Natural killer cell (primary cell): ENCODE measurements at regions not wholly inside any gene's neighbourhood (a gene's known extent, or its start where the extent isn't known, plus 50 kb on each side); places are given as distances from the start of the nearest gene placed in this dataset.

ENCODE experiments used
- ATAC-seq, 3 donors: fragments of 150-1000 bp in 2 of 3; fragments of 200-7000 bp in 1 of 3; cut with Tn5 transposase; 1 replicate in 1 of 3; 2 replicates in 2 of 3; pipeline ENCODE4 v1.10.0; 2021; ENCODE audit warnings: mild to moderate bottlenecking in 2 of 3, moderate library complexity in 2 of 3
- DNase-seq, 2 donors: peaks; one replicate each; pipeline versions ENCODE4 v3.0.0 to v3.0.0-alpha.2; 2013 to 2021; ENCODE audit warnings: mixed read lengths in 1 of 2
- H3K27ac ChIP-seq: one replicate; pipeline ENCODE4 v1.5.1; 2013; ENCODE audit warnings: mild to moderate bottlenecking, low read length
- H3K27me3 ChIP-seq: one replicate; pipeline ENCODE4 v1.6.1; 2013; ENCODE audit warnings: low read length; ENCODE audit not compliant: control insufficient read depth, insufficient read depth
- H3K36me3 ChIP-seq: one replicate; pipeline ENCODE4 v1.6.1; 2013; ENCODE audit warnings: low read length; ENCODE audit not compliant: control insufficient read depth, insufficient read depth
- H3K4me1 ChIP-seq: one replicate; pipeline ENCODE4 v1.6.1; 2013; ENCODE audit warnings: low read length; ENCODE audit not compliant: control insufficient read depth, insufficient read depth
- H3K4me3 ChIP-seq: one replicate; pipeline ENCODE4 v1.5.1; 2013; ENCODE audit warnings: low read length
- H3K9me3 ChIP-seq: one replicate; pipeline ENCODE4 v1.6.1; 2013; ENCODE audit warnings: low read length; ENCODE audit not compliant: control insufficient read depth, insufficient read depth
- H3K27ac Mint-ChIP-seq, 2 donors: one replicate each; pipeline ENCODE4 v1.8.0; 2022; ENCODE audit warnings: mild to moderate bottlenecking in 2 of 2, mixed read lengths in 2 of 2, moderate library complexity in 1 of 2
- H3K27me3 Mint-ChIP-seq, 2 donors: one replicate each; pipeline ENCODE4 v1.8.0; 2022; ENCODE audit warnings: low read depth in 2 of 2, mixed read lengths in 2 of 2
- H3K36me3 Mint-ChIP-seq: one replicate; pipeline ENCODE4 v1.8.0; 2022; ENCODE audit warnings: mixed read lengths
- H3K4me1 Mint-ChIP-seq, 2 donors: one replicate each; pipeline ENCODE4 v1.8.0; 2022; ENCODE audit warnings: mixed read lengths in 2 of 2
- H3K4me3 Mint-ChIP-seq: one replicate; pipeline ENCODE4 v1.8.0; 2022; ENCODE audit warnings: mild to moderate bottlenecking, moderate library complexity, mixed read lengths
- H3K9me3 Mint-ChIP-seq, 2 donors: one replicate each; pipeline ENCODE4 v1.8.0; 2022; ENCODE audit warnings: mixed read lengths in 2 of 2
- WGBS: methylation state at CpG from one replicate; pipeline ENCODE4 v1.1.7; 2013; ENCODE audit warnings: missing lambda C conversion rate; ENCODE audit not compliant: insufficient coverage; 5-methylcytosine and 5-hydroxymethylcytosine counted together
- intact Hi-C: fragments of 100-400 bp; cut with micrococcal nuclease; formaldehyde crosslinking; loops from one replicate; pipeline ENCODE4 v1.14.2; 2022
- TF ChIP-seq, protein P1 (sequence below): fragments of 200-600 bp; IDR thresholded peaks from one replicate; pipeline ENCODE4 v1.8.0; 2022; ENCODE audit warnings: antibody characterized with exemption

- no peaks in the 10 kb centered on the region for H3K4me1 Mint-ChIP-seq
- H3K4me3 ChIP-seq, result no peak overlapping the region
- no peak overlapping the region for H3K27ac Mint-ChIP-seq
- no peaks in the 10 kb centered on the region for H3K36me3 ChIP-seq
- H3K4me3 Mint-ChIP-seq, result no peak overlapping the region
- H3K4me1 ChIP-seq, result no peaks in the 10 kb centered on the region
- no peak for ATAC-seq
- no peak for DNase-seq
- H3K9me3 Mint-ChIP-seq, result peaks cover 3 to 7% of the 10 kb centered on the region in 2 donors
- peaks cover 0 to 2% of the 10 kb centered on the region in 2 donors for H3K27me3 Mint-ChIP-seq
- H3K9me3 ChIP-seq, result no peaks in the 10 kb centered on the region
- H3K36me3 Mint-ChIP-seq, result no peaks in the 10 kb centered on the region
- no CpG with 5 or more reads among the region's 1 CpG for WGBS
- H3K27ac ChIP-seq, result no peak overlapping the region
- no peaks in the 10 kb centered on the region for H3K27me3 ChIP-seq
- TF ChIP-seq, protein P1, sequence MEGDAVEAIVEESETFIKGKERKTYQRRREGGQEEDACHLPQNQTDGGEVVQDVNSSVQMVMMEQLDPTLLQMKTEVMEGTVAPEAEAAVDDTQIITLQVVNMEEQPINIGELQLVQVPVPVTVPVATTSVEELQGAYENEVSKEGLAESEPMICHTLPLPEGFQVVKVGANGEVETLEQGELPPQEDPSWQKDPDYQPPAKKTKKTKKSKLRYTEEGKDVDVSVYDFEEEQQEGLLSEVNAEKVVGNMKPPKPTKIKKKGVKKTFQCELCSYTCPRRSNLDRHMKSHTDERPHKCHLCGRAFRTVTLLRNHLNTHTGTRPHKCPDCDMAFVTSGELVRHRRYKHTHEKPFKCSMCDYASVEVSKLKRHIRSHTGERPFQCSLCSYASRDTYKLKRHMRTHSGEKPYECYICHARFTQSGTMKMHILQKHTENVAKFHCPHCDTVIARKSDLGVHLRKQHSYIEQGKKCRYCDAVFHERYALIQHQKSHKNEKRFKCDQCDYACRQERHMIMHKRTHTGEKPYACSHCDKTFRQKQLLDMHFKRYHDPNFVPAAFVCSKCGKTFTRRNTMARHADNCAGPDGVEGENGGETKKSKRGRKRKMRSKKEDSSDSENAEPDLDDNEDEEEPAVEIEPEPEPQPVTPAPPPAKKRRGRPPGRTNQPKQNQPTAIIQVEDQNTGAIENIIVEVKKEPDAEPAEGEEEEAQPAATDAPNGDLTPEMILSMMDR, result no peak
- intact Hi-C loops, result no loop called here
These were observed 167.6 kb upstream of the ADAMTS5 start for GRCh38 chr21:27134516-27134915.

- TF ChIP-seq, protein P1, result no peak
- Mint-ChIP-seq H3K4me1 (no peaks in the 10 kb centered on the region), H3K36me3 (no peaks in the 10 kb centered on the region), H3K27ac (no peak overlapping the region), H3K27me3 (peaks cover 0 to 2% of the 10 kb centered on the region in 2 donors), H3K4me3 (no peak overlapping the region), H3K9me3 (peaks cover 3 to 10% of the 10 kb centered on the region in 2 donors)
- ATAC-seq, result no peak
- no peak overlapping the region for H3K4me3 ChIP-seq
- no peaks in the 10 kb centered on the region for H3K9me3 ChIP-seq
- no peaks in the 10 kb centered on the region for H3K4me1 ChIP-seq
- intact Hi-C loops, result no loop called here
- DNase-seq, result no peak
- no peaks in the 10 kb centered on the region for H3K27me3 ChIP-seq
- H3K36me3 ChIP-seq, result no peaks in the 10 kb centered on the region
- WGBS, result 65% methylated on average over 2 of the region's 2 CpGs
- no peak overlapping the region for H3K27ac ChIP-seq
These were observed 165.4 kb upstream of the ADAMTS5 start for GRCh38 chr21:27132266-27132665.

DNA sequence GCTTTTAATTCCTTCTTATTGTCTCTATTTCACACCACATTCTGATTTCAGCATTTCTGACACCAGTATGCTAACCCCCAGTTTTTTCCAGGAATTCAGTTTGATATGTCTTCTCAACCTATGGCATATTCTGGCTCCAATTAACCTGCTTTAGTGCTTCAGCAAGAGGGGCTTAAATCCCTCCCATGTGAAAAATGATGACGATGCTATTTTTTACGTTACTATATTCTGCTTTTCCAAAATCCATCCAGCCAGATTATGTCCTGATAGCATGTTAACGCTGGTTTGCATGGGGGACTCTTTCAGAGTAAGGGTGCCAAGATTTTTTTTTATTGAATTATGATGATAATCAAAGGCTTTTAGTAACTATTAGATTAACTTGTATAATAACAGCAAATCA lies 163.3 kb upstream of the ADAMTS5 start:
- H3K9me3 ChIP-seq, result no peaks in the 10 kb centered on the region
- Mint-ChIP-seq H3K36me3 (no peaks in the 10 kb centered on the region), H3K9me3 (peaks cover 3 to 10% of the 10 kb centered on the region in 2 donors), H3K27me3 (peaks cover 0 to 2% of the 10 kb centered on the region in 2 donors), H3K27ac (no peak overlapping the region), H3K4me1 (no peaks in the 10 kb centered on the region), H3K4me3 (no peak overlapping the region)
- H3K36me3 ChIP-seq, result no peaks in the 10 kb centered on the region
- ATAC-seq (no peak), DNase-seq (no peak)
- no peaks in the 10 kb centered on the region for H3K4me1 ChIP-seq
- intact Hi-C loops, result no loop called here
- TF ChIP-seq, protein P1, result no peak
- no peak overlapping the region for H3K4me3 ChIP-seq
- H3K27ac ChIP-seq, result no peak overlapping the region
- H3K27me3 ChIP-seq, result no peaks in the 10 kb centered on the region
- WGBS, result 90% methylated on average over 2 of the region's 3 CpGs

- ATAC-seq, result no peak
- TF ChIP-seq, protein P1, result no peak
These were observed 162.8 kb upstream of the ADAMTS5 start for GRCh38 chr21:27129694-27130093.

More at GRCh38 chr21:27129694-27130093, 162.8 kb upstream of the ADAMTS5 start:
- Histone ChIP-seq H3K4me1 (no peaks in the 10 kb centered on the region), H3K9me3 (no peaks in the 10 kb centered on the region), H3K27me3 (no peaks in the 10 kb centered on the region), H3K4me3 (no peak overlapping the region), H3K27ac (no peak overlapping the region), H3K36me3 (no peaks in the 10 kb centered on the region)
- H3K4me3 Mint-ChIP-seq, result no peak overlapping the region
- no peak overlapping the region for H3K27ac Mint-ChIP-seq
- DNase-seq, result no peak
- H3K36me3 Mint-ChIP-seq, result no peaks in the 10 kb centered on the region
- H3K4me1 Mint-ChIP-seq, result no peaks in the 10 kb centered on the region
- peaks cover 0 to 2% of the 10 kb centered on the region in 2 donors for H3K27me3 Mint-ChIP-seq
- intact Hi-C loops, result no loop called here
- peaks cover 5 to 10% of the 10 kb centered on the region in 2 donors for H3K9me3 Mint-ChIP-seq
